HG03571 (cell line): ENCODE measurements at regions not wholly inside any gene's neighbourhood (a gene's known extent, or its start where the extent isn't known, plus 50 kb on each side); places are given as distances from the start of the nearest gene placed in this dataset.
"Not testable (repeated sequence)": the region's sequence is repeated elsewhere in the genome, so short reads cannot be mapped to it uniquely, and the experiment has no call there.

Experiments
- ATAC-seq: cut with Tn5 transposase; IDR thresholded peaks from one replicate; pipeline ENCODE4 v1.9.1; 2021; ENCODE audit not compliant: unreplicated experiment

- not testable (repeated sequence) for ATAC-seq
Observed at GRCh38 chr1:60688221-60688620, 394.1 kb upstream of the NFIA start.

GRCh38 chr1:60681095-60681860 lies 401.1 kb upstream of the NFIA start:
- ATAC-seq = no peak

DNA sequence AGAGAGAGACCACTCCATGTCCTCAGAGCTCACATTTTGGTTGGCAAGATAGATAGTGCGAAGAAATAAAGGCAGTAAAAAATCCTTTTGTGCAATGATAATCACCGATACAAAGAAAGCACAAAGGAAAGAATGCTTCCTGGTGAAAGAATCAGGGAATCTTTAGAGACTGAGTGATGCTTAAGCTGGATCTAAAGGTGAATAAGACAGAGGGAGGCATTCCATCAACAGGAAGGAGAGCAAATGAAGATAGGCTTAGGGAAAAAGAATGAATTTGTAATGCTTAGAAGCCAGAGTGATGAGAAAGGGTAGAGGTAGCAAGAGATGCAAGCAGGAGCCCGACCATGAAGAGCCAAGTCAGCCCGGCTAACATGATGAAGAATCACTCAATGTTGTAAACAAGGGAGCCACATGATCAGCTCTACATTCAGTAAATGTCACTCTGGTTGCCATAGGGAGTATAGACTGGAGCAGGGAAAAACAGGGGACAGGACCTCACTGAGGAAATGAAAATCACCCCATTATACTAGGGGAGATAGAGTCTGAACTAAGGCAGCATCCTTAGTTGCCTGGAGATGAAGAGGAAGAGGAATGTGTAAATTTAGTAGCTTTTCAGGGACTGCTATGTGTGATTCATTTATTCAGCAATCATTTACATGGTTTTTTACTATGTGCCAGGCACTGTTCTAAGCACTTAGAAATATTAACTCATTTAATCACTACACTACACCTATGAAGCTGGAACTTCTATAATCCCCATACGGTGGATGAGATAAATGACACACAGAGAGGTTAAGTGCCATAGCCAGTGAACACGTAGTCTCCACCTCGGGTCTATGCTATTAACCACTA lies 402.6 kb upstream of the NFIA start:
- ATAC-seq = no peak

DNA sequence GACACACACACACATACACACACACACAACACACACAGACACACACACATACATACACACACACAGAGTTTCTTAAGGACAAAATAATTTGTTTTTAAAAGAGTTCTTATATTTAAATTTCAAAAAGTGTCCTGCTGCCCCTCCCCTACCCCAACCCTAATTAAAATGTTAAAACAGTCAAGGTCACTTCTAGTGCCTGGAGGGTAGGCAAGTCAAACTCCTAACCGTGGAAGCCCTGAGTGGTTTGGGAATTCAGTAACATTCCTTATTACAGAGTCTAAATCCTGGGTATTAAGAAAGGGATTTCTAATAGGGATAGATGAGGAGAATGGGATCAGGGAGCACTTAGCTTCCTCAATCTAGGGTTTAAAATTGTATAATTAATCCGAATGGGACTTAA lies 403.6 kb upstream of the NFIA start:
- ATAC-seq = no peak

GRCh38 chr1:60678391-60678790 lies 404.0 kb upstream of the NFIA start:
- ATAC-seq = no peak

DNA sequence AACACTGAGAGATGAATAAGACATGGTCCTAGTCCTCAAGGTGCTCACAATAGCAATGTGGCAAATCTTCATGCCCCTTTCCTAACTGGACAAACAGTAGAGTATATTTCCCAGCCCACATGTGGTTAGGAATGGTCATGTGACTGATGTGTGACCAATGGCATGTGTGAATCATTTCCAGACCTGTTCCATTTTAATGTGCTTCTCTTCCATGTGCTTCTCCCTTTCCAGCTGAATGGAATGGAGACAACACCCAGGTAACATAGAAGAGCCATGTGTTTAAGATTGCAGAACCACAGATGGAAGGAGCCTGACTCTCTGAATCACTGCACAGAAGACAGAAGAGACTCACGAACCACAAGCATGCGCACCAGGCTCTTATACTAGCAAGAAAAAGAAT lies 409.9 kb upstream of the NFIA start:
- no peak for ATAC-seq

DNA sequence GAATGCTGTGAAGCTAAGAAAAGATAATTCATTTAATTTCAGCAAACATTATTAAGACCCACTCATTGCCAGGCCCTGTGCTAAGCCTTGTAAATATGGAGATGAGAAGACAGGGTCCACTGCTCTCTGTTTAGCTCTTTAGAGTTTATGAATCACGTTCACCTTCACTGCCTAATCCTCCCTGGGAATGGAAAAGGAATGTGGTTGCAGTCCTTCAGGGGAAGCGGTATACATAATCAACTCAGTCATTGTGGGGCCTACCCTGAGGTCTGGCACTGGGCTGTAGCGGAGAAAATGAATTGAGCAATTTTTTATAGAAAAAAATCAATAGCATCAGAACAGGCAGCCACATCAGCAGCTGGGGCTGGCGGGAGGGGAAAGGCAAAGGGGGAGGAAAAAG lies 412.1 kb upstream of the NFIA start:
- no peak for ATAC-seq

DNA sequence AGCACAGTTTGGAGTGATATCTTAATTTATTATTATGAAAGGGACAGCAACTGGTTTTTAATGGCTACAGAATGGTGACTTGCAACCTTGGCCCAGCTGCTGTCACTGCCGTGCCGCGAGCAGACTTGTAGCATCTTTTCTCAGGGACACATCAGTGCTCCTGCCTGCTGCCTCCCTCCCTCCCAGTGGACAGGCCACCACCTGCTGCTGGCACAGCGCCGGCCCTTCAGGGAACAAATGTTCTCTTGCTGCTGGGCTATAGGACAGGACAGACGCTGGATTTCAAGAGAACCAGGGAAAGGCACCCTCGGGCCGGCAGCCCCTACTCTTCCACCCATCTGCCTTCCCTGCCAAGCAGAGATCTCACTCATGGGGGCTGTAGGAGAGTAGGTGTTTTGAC lies 413.8 kb upstream of the NFIA start:
- no peak for ATAC-seq

DNA sequence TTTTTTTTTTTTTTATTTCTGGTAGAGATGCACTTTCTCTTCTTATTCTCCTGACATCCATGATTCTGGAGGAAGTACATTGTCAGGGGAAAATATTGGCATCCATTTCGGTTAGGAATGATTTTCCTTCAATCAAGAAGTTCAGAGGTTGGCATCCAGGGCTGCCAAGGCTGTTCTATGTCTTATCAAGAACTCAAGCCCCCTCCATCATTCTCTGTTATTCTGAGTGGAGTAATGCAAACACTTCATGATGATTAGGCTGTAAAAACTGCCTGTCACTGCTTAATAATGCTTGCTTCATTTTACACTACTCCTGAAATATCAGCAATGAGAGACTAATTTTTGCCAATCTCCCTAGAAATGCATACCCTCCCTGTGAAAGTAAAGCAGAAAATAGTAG lies 417.1 kb upstream of the NFIA start:
- ATAC-seq = no peak

- ATAC-seq = no peak
Observed at GRCh38 chr1:60664086-60664625, 418.2 kb upstream of the NFIA start.

GRCh38 chr1:60662486-60663044 lies 419.8 kb upstream of the NFIA start:
- ATAC-seq = no peak

- no peak for ATAC-seq
Observed at GRCh38 chr1:60657926-60658325, 424.4 kb upstream of the NFIA start.

DNA sequence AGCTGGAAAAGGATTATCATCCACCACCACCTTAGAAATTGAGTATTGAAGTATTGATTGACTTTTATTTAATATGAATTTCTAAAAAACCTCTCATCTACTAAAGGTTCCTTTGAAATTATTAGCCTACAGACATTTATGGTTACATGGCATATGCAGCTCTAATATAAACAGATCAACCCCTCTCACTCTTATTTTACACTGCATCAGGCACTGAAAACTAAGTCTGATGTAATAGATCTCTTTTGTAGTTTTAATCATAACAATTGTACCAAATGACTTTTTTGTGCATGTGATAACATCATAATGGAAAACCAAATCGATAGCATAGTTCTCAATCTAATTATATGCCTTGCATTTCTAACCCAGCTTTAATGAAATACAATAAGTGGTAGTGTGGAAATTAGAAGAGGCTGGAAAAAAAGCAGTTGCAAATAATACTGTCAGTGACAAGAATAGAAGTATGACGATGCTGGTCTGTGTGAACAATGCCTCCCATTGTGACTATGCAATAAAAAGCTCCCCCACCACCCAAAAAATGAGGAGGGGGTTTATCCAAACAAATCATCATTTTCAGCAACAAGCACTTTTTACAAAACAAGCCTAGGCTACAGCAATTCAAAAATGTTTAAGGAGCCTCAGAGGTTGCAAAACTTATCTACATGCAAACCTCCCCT lies 426.5 kb upstream of the NFIA start:
- no peak for ATAC-seq

DNA sequence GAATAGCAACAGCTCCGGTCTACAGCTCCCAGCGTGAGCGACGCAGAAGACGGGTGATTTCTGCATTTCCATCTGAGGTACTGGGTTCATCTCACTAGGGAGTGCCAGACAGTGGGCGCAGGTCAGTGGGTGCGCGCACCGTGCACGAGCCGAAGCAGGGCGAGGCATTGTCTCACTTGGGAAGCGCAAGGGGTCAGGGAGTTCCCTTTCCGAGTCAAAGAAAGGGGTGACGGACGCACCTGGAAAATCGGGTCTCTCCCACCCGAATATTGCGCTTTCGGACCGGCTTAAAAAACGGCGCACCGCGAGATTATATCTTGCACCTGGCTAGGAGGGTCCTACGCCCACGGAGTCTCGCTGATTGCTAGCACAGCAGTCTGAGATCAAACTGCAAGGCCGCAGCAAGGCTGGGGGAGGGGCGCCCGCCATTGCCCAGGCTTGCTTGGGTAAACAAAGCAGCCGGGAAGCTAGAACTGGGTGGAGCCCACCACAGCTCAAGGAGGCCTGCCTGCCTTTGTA lies 442.3 kb upstream of the NFIA start:
- not testable (repeated sequence) for ATAC-seq

DNA sequence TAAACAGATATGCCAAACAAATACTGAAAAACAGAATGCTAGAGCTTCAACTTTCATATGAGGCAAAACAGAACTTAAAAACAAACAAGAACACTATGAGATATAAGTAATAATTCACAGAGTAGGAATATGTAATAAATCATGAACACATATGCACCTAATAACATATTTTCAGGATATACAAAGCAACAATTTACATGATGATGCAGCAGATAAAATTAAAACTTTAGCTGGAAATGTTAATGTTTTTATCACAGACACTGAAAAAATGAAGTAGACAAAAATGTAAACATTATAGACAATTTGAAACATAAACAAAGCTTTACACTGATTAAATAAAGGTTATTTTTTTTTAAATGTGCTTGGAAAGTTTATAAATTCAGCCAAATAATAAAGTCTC lies 443.1 kb upstream of the NFIA start:
- ATAC-seq = no peak

DNA sequence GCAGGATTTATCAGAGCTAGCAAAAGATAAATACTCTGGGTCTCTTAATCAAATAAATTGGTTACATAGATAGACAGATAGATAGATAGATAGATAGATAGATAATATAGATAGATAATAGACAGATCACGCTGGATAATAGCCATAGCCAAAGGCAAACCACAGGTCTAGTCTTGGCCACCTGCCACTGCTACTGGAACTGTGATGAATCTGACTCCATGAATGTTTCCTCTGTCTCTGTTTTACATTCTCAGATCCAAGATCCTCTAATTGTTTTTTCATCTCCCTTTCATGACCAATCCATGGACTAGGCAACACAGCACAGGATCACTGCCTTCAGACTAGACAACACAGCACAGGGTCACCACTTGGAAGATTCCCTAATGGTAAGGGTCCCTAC lies 444.7 kb upstream of the NFIA start:
- no peak for ATAC-seq

GRCh38 chr1:60636946-60637345 lies 445.4 kb upstream of the NFIA start:
- no peak for ATAC-seq

- no peak for ATAC-seq
Observed at GRCh38 chr1:60634106-60634505, 448.3 kb upstream of the NFIA start.

DNA sequence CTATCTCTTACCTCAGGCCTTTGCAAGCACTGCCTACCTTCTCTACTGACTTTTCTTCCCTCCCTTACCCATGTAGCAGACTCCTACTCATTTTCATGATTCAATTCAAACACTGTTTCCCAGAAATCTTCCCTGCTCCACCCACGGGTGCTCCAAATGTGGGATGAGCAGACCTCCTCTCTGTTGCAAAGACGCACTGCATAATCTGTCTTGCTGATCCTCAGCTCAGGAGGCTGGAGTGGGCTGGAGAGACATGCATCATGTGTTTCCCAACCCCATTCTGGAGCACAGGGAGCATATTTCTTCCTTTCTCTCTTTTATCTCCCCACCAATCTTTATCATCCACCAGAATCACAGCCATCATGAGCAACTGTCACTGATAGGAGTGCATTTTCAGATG lies 459.9 kb upstream of the NFIA start:
- ATAC-seq = no peak

GRCh38 chr1:60621368-60621851 lies 461.0 kb upstream of the NFIA start:
- ATAC-seq = no peak

DNA sequence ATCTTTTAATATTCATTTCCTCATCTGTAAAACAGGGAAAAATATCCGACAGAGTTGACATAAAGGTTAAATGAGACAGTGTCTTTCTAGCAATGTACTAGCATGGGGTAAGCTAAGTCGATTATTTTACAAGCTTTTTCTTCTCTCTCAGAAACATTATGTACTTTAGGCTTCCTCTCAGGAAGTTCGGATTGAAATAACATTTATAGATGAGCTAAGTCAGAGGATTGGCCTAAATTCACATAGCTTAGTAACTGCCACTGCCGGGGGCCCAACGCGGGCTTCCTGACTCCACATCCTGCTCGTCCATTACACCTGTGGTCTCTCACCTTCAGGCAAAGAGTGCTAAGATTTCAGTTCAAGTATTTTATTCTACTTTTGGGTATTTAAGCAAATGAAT lies 462.3 kb upstream of the NFIA start:
- ATAC-seq = no peak
